ENCODE measurements at regions not wholly inside any gene's neighbourhood (a gene's known extent, or its start where the extent isn't known, plus 50 kb on each side); places are given as distances from the start of the nearest gene placed in this dataset.
"Not testable (repeated sequence)": the region's sequence is repeated elsewhere in the genome, so short reads cannot be mapped to it uniquely, and the experiment has no call there.

DNA sequence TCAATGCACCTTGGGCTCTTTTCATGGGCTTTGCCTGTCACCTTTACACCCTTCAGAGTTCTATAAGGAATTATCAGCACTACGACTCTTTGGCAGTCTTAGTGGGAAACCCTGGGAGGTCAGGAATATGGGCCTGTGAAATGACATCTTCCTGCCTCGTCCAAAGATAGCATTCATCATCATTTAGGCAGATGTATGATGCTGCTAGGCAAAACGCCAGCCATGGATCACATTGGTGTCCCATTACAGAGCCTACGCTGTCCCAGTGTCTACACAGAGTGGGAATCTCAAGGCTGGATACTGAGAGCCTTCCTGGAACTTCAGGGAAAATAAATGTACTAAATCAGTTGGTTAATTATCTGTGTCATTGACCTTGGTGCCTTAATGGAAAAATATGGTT lies 259.4 kb upstream of the CELF2 start:
- Mint-ChIP-seq H3K9me3 (no peaks in the 10 kb centered on the region), H3K4me1 (no peaks in the 10 kb centered on the region), H3K4me3 (no peak overlapping the region), H3K27ac (no peak overlapping the region), H3K36me3 (no peaks in the 10 kb centered on the region), H3K27me3 (no peaks in the 10 kb centered on the region)
- no peak for DNase-seq
- ATAC-seq (ENCODE audit: low read depth) = no peak
- POLR2A ChIA-PET = no interaction called here

DNA sequence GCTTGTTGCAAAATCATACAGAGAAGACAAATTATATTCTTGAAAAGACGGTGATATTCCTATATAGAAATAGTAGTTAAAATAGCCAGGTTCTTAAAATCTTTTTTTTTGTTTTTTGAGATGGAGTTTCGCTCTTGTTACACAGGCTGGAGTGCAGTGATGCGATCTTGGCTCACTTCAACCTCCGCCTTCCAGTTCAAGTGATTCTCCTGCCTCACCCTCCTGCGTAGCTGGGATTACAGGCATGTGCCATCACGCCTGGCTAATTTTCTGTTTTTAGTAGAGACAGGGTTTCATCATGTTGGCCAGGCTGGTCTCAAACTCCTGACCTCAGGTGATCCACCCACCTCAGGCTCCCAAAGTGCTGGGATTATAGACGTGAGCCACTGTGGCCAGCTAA lies 257.9 kb upstream of the CELF2 start:
- H3K9me3 Mint-ChIP-seq; H3K27ac Mint-ChIP-seq; POLR2A ChIA-PET; DNase-seq; H3K36me3 Mint-ChIP-seq; H3K4me3 Mint-ChIP-seq; H3K27me3 Mint-ChIP-seq; ATAC-seq (ENCODE audit: low read depth); H3K4me1 Mint-ChIP-seq: not testable (repeated sequence)

DNA sequence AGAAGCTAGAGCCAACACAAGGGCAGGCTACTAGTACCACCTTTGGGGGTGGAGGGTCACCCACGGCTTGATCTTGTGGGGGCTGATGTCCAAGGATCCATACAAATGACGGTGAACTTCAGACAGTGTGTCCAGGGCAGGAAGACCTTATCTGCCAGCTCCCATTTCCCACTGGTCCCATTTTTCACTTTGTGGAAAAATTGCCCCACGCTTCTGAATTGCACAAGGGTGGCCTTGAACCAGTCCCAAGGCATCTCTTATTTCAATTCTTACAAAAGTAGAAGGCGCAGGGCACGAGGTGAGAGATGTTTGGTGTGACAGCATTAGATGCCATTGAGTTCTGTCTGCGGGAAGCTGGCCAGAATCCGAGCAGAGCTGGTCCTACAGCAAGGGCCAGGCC lies 252.7 kb upstream of the CELF2 start:
- POLR2A ChIA-PET = no interaction called here
- Mint-ChIP-seq H3K9me3 (no peaks in the 10 kb centered on the region), H3K4me3 (no peak overlapping the region), H3K4me1 (no peaks in the 10 kb centered on the region), H3K36me3 (no peaks in the 10 kb centered on the region), H3K27me3 (no peaks in the 10 kb centered on the region), H3K27ac (no peak overlapping the region)
- ATAC-seq (ENCODE audit: low read depth) (no peak), DNase-seq (no peak)

DNA sequence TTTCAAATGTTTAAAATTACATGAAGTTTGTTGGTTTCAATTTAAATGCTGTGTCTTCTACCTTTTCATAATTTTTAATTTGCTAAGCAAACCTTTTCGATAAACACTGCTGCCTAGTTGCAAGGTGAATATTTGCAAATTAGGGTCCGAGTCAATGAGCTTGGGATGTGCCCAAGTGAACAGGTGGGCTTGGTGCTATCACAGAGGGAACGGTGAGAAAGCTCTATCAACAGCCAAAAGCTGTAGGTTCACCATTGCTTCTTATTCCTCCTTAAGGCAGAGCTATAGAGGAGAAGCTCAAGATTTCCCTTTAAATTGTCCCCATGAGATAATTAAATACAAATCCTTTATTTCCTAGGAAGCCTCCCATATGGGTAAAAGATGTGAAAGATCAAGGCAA lies 245.3 kb upstream of the CELF2 start:
- no peak overlapping the region for H3K4me3 Mint-ChIP-seq
- POLR2A ChIA-PET = no interaction called here
- H3K4me1 Mint-ChIP-seq = no peaks in the 10 kb centered on the region
- DNase-seq = no peak
- no peak for ATAC-seq (ENCODE audit: low read depth)
- no peak overlapping the region for H3K27ac Mint-ChIP-seq
- H3K9me3 Mint-ChIP-seq = no peaks in the 10 kb centered on the region
- H3K27me3 Mint-ChIP-seq = peaks cover 3% of the 10 kb centered on the region
- H3K36me3 Mint-ChIP-seq = no peaks in the 10 kb centered on the region

DNA sequence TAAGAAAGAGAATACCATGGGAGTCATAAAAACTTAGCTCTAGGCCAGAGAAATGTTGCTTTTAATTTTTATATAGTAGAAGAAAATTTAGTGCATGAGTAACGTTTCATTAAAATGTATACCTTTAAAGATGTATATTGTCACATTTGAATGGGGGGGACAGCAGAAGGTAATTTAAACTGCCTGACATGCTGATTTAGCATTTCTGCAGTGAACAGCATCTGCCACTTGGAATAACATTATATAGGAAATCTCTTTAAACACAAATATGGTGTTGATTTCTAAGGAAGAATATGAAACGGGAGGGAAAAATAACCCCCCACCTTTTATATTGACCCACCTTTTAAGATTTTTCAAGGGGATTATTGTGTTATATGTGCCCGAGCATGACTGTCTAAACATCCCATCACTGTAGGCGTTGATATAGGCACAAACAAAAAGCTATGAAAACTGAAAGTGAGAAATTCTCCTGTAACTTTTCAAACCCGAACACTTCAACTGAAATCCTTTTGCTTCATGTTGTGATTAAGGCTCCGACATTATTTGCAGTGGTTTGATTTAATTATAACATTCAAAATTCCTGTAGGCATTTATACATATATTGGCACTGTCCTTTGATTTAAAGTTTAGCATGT lies 244.7 kb upstream of the CELF2 start:
- no peak for DNase-seq
- no peak overlapping the region for H3K27ac Mint-ChIP-seq
- H3K4me3 Mint-ChIP-seq = no peak overlapping the region
- H3K36me3 Mint-ChIP-seq = no peaks in the 10 kb centered on the region
- peaks cover 3% of the 10 kb centered on the region for H3K27me3 Mint-ChIP-seq
- POLR2A ChIA-PET = no interaction called here
- no peaks in the 10 kb centered on the region for H3K4me1 Mint-ChIP-seq
- H3K9me3 Mint-ChIP-seq = peaks cover 2% of the 10 kb centered on the region
- ATAC-seq (ENCODE audit: low read depth) = no peak

DNA sequence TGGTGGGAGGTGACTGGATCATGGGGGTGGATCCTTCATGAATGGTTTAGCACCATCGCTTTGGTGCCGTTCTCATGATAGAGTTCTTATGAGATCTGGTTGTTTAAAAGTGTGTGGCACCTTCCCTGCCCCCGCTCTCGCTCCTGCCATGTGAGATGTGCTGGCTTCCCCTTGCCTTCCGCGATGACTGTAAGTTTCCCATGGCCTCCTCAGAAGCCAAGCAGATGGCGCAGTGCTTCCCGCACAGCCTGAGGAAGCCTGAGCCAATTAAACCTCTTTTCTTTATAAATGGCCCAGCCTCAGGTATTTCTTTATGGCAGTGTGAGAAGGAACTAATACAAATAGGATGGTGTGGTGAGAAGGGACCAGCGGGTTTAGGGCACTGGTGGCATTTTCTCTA lies 243.3 kb upstream of the CELF2 start:
- H3K9me3 Mint-ChIP-seq = peaks cover 2% of the 10 kb centered on the region
- no peak for ATAC-seq (ENCODE audit: low read depth)
- no peak overlapping the region for H3K27ac Mint-ChIP-seq

DNA sequence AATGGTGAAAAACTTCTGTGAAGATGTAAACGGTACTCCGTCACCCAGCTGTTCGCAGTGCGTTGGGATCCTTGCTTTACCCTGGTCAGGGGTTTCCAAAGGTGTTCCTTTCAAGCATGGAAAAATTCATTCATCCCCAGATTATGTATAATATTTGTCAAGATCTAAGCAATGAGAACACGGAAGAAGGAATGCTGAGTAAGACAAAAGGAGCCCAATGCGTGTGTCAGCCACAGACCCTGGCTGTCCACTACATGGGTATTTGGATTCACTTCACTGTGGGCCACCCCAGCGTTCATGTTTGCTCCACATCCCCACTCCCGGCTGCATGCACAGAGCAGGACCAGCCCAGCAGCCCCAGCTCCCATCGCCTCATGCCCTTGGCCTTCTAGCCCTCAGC lies 241.3 kb upstream of the CELF2 start:
- no peak overlapping the region for H3K4me3 Mint-ChIP-seq
- no peak for ATAC-seq (ENCODE audit: low read depth)

More for the DNA sequence above, 243.3 kb upstream of the CELF2 start:
- no peaks in the 10 kb centered on the region for H3K4me1 Mint-ChIP-seq
- no peak for DNase-seq
- peaks cover 3% of the 10 kb centered on the region for H3K27me3 Mint-ChIP-seq
- POLR2A ChIA-PET = no interaction called here
- H3K36me3 Mint-ChIP-seq = no peaks in the 10 kb centered on the region
- no peak overlapping the region for H3K4me3 Mint-ChIP-seq

DNA sequence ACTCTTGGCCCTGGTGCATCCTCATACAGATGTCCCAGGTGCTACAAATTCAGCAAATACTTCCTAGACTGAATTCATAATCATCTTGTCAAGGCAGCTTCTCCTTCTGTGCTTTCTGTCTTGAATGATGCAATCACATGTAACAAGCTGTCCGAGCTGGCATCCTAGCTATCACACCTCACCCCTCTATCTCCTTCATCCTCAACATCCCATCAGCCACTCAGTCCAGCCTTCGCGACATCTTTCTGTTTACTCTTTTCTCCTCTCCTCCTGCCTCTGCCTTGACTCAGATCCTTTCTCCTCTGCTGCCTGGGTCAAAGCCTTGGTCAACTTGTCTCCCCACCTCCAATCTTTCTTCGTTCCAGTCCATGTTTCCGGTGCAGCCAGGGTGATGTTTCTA lies 240.4 kb upstream of the CELF2 start:
- ATAC-seq (ENCODE audit: low read depth) (no peak), DNase-seq (no peak)
- Mint-ChIP-seq H3K9me3 (peaks cover 2% of the 10 kb centered on the region), H3K36me3 (no peaks in the 10 kb centered on the region), H3K4me1 (no peaks in the 10 kb centered on the region), H3K27ac (no peak overlapping the region), H3K27me3 (no peaks in the 10 kb centered on the region), H3K4me3 (no peak overlapping the region)
- POLR2A ChIA-PET = no interaction called here

More for the DNA sequence above, 241.3 kb upstream of the CELF2 start:
- DNase-seq = no peak
- Mint-ChIP-seq H3K9me3 (peaks cover 2% of the 10 kb centered on the region), H3K27ac (no peak overlapping the region), H3K4me1 (no peaks in the 10 kb centered on the region), H3K36me3 (no peaks in the 10 kb centered on the region), H3K27me3 (no peaks in the 10 kb centered on the region)
- POLR2A ChIA-PET = no interaction called here

DNA sequence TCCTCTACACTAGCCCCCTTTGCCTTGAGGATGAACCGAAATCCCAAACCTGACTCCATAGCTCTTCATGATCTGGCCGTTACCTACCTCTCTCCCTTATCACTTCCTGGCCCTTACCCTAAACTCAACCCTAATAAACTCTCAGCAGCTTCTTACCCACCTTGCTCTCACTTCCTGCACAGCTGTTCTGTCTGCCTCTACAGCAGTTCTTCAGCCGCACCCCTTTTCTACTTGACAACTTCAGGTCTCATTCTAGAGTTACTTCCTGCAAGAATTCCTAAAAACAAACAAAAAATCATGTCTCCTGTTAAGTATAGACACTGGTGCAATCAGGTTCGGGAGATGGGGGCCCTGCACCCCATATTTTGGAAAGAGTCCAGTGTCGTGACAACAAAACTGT lies 239.9 kb upstream of the CELF2 start:
- Mint-ChIP-seq H3K9me3 (peaks cover 2% of the 10 kb centered on the region), H3K4me1 (no peaks in the 10 kb centered on the region), H3K27ac (no peak overlapping the region), H3K36me3 (no peaks in the 10 kb centered on the region), H3K4me3 (no peak overlapping the region), H3K27me3 (no peaks in the 10 kb centered on the region)
- DNase-seq (no peak), ATAC-seq (ENCODE audit: low read depth) (no peak)
- POLR2A ChIA-PET = no interaction called here

DNA sequence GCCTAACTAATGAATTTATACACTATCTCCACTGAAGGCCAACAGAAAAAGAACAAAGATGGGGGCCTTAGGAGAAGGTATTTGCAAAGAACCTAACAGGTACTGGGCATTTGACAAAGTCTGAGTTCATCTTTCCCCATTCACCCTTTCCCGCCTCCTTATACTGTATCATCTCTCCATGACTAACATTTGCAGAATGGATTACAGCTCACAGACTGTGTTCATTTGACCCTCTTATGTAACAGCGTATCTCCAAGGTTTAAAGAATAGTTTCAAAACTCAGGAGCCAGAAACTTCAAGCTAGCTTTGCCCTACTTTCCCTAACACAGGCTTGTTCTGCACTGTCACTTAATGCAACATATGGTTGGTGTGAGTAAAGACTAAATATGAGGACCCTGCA lies 238.7 kb upstream of the CELF2 start:
- H3K36me3 Mint-ChIP-seq = no peaks in the 10 kb centered on the region

DNA sequence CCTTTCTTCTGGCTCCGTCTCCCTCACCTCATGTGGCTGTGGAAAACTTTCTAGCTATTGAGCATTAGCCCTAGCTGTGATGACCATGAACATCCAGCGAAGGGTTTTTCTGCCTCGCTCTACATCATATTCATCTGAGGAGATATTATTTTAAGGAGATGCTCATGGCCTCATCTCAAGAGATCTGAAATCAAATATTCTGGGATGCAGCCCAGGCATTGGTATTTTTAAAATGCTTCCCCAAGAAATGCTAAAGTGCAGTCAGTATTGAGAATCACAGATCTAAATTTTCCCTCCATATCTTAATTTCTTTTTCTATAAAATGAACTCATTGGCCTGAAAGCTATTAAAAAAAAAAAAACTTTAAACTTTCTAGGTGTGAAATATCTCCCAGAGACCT lies 238.2 kb upstream of the CELF2 start:
- H3K4me3 Mint-ChIP-seq = no peak overlapping the region
- ATAC-seq (ENCODE audit: low read depth) (no peak), DNase-seq (no peak)
- no peak overlapping the region for H3K27ac Mint-ChIP-seq
- H3K36me3 Mint-ChIP-seq = no peaks in the 10 kb centered on the region
- POLR2A ChIA-PET = interaction anchor here (0.7 kb wide), 1 partner anchor 334 kb away, joined by 3 read pairs; no protein-coding TSS in a partner anchor
- no peaks in the 10 kb centered on the region for H3K4me1 Mint-ChIP-seq
- H3K27me3 Mint-ChIP-seq = no peaks in the 10 kb centered on the region
- H3K9me3 Mint-ChIP-seq = peaks cover 2% of the 10 kb centered on the region

More for the DNA sequence above, 238.7 kb upstream of the CELF2 start:
- POLR2A ChIA-PET = interaction anchor here (0.7 kb wide), 1 partner anchor 334 kb away, joined by 3 read pairs; no protein-coding TSS in a partner anchor
- H3K27ac Mint-ChIP-seq = no peak overlapping the region
- no peaks in the 10 kb centered on the region for H3K4me1 Mint-ChIP-seq
- H3K9me3 Mint-ChIP-seq = peaks cover 2% of the 10 kb centered on the region
- H3K27me3 Mint-ChIP-seq = no peaks in the 10 kb centered on the region
- no peak for DNase-seq
- no peak for ATAC-seq (ENCODE audit: low read depth)
- no peak overlapping the region for H3K4me3 Mint-ChIP-seq

DNA sequence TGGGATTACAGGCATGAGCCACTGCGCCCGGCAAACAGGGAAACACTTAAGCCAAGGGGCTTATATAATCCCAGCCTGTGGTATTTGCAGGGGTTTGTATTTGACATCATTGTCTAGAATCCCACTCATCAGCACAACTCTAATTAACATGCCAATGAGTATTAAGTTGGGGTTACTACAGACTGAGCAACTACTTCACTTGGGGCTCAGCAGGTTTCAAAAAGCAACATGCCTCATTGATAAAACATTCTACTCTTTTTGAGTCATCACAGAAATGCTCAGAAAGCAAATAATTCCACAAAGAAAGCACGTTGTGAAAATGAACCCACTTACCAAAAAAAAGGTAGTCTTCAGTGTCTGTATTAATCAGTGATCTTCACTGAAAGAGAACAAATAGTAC lies 236.9 kb upstream of the CELF2 start:
- no peak overlapping the region for H3K27ac Mint-ChIP-seq
- H3K36me3 Mint-ChIP-seq = no peaks in the 10 kb centered on the region
- DNase-seq = no peak
- H3K4me1 Mint-ChIP-seq = no peaks in the 10 kb centered on the region
- no peak overlapping the region for H3K4me3 Mint-ChIP-seq
- POLR2A ChIA-PET = no interaction called here
- H3K27me3 Mint-ChIP-seq = no peaks in the 10 kb centered on the region
- no peak for ATAC-seq (ENCODE audit: low read depth)
- peaks cover 2% of the 10 kb centered on the region for H3K9me3 Mint-ChIP-seq

DNA sequence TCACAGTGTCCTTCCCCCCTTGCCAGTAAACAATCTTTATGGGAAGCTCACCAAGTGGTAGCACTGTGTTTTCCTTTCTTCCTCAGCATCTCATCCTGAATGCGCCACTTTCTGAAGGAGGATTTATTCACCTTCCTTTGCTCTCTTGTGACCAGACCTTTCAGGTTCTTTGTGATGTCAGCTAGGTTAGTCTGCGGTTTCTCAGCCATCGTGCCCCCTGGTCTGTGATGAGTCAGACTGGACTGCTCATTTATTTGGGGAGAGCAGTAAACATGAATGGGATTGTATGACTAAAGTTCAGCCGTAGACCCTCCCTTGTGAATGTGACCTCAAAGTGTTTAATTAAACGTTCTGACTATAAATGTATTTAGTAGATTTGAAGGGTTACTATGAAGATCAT lies 235.1 kb upstream of the CELF2 start:
- Mint-ChIP-seq H3K27me3 (peaks cover 2% of the 10 kb centered on the region), H3K4me1 (no peaks in the 10 kb centered on the region), H3K4me3 (no peak overlapping the region), H3K27ac (no peak overlapping the region), H3K9me3 (peaks cover 2% of the 10 kb centered on the region), H3K36me3 (no peaks in the 10 kb centered on the region)
- DNase-seq (no peak), ATAC-seq (ENCODE audit: low read depth) (no peak)
- POLR2A ChIA-PET = no interaction called here

DNA sequence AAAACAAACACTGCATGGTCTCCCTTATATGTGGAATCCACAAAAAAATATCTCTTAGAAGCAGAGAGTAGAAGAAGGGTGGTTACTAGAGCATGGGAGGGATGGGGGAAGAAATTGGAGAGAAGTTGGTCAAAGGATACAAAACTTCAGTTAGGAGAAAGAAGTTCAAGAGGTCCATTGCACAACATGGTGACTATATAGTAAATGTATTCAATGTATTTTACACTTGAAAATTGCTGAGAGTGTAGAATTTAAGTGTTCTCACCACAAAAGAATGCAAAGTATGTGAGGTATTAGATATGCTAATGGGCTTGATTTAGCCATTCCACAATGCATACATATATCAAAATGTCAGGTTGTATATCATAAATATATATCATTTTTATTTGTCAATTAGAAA lies 232.0 kb upstream of the CELF2 start:
- H3K4me1 Mint-ChIP-seq = no peaks in the 10 kb centered on the region
- no peaks in the 10 kb centered on the region for H3K9me3 Mint-ChIP-seq
- H3K27ac Mint-ChIP-seq = no peak overlapping the region
- H3K36me3 Mint-ChIP-seq = no peaks in the 10 kb centered on the region
- POLR2A ChIA-PET = no interaction called here
- DNase-seq (no peak), ATAC-seq (ENCODE audit: low read depth) (no peak)
- no peak overlapping the region for H3K4me3 Mint-ChIP-seq
- H3K27me3 Mint-ChIP-seq = peaks cover 2% of the 10 kb centered on the region

All from activated naive CD8-positive, alpha-beta T cell treated with anti-CD3 and anti-CD28 coated beads, Interleukin-2, amount 10 ng/mL, durations not matched to agents 7 days and 5 days (primary cell).